Testis (tissue), 2 donors: ENCODE measurements at regions not wholly inside any gene's neighbourhood (a gene's known extent, or its start where the extent isn't known, plus 50 kb on each side); places are given as distances from the start of the nearest gene placed in this dataset.

Source experiments
- POLR2A ChIP-seq: fragments of 450-650 bp; IDR thresholded peaks from one replicate; pipeline ENCODE4 v1.6.1; 2017; ENCODE audit warnings: antibody characterized with exemption, mild to moderate bottlenecking, moderate library complexity
- TF ChIP-seq, protein P1 (sequence below), 3 experiments: fragments of 450-650 bp in 2 of 3; fragments of 200-600 bp in 1 of 3; sonication (generic) in 1 of 3; IDR thresholded peaks; one replicate each; pipeline ENCODE4 v1.5.1; 2016 to 2019; ENCODE audit warnings: antibody characterized with exemption in 3 of 3, mild to moderate bottlenecking in 2 of 3, moderate library complexity in 1 of 3

DNA sequence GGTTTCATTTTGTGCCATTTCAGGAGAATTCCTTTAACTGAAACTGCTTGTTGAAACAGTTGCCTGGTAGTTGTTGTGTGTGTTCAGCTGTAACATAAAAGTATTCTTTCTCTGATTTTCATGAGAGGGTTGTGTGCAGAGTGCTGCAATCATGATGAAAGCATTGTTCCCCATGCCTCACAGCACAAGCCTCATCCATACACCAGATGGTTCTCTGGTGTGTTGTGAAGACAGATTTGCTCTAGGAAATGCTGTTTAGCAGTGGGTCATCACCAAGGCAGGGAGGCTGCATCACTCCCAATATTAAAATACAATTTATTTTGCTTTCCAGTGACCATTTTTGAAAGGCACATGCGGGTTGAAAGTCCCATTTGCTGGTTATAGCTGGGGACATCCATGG, 404.4 kb downstream of the AACS start:
- TF ChIP-seq, protein P1, sequence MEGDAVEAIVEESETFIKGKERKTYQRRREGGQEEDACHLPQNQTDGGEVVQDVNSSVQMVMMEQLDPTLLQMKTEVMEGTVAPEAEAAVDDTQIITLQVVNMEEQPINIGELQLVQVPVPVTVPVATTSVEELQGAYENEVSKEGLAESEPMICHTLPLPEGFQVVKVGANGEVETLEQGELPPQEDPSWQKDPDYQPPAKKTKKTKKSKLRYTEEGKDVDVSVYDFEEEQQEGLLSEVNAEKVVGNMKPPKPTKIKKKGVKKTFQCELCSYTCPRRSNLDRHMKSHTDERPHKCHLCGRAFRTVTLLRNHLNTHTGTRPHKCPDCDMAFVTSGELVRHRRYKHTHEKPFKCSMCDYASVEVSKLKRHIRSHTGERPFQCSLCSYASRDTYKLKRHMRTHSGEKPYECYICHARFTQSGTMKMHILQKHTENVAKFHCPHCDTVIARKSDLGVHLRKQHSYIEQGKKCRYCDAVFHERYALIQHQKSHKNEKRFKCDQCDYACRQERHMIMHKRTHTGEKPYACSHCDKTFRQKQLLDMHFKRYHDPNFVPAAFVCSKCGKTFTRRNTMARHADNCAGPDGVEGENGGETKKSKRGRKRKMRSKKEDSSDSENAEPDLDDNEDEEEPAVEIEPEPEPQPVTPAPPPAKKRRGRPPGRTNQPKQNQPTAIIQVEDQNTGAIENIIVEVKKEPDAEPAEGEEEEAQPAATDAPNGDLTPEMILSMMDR (IDR thresholded peaks at IDR 0.05): no peak
- no peak for TF ChIP-seq POLR2A
